Activated CD8-positive, alpha-beta memory T cell treated with anti-CD3 and anti-CD28 coated beads, Interleukin-2, amount 50 U/mL, for 48 hours (primary cell): ENCODE measurements at regions not wholly inside any gene's neighbourhood (a gene's known extent, or its start where the extent isn't known, plus 50 kb on each side); places are given as distances from the start of the nearest gene placed in this dataset.

Experiments used
- DNase-seq: peaks from one replicate; pipeline ENCODE4 v3.0.0-alpha.2; 2020

DNA sequence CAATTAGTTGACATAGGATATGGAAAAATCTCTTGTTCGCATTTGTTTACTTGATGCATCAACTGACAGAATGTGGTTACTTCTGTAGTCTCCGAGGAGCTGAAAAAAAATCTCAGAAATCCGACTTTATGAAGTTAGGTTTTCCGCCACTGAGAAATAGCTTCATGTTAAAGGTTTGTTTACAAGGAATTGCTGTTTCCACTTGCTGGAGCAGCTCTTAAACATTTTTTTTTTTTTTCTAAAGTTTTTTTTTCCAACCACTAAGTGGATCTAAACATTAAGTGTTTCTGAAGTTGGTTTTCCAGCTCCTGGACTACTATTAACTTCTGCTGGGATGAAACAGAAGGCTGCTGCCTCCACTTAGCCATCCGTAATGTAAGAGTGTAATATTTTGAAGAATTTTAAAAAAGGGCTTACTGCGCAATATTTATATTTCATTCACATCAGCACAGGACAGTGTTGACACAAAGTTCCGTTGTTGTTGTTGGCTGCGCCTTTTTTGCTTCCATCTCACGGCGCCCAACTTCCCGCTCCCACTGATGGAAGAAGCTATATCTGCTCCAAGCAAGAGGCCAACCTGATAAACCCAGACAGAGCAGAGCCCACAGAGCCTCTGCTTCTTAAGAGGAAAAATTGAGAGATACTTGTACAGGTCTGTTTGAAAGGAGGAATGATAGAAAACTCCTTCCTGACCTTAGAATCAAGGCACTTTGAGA lies 167.7 kb upstream of the KCNJ16 start:
- DNase-seq: no peak

- no peak for DNase-seq
Observed at GRCh38 chr17:69908626-69909368, 166.2 kb upstream of the KCNJ16 start.

GRCh38 chr17:69909389-69909788 lies 165.6 kb upstream of the KCNJ16 start:
- no peak for DNase-seq

- DNase-seq: no peak
Observed at GRCh38 chr17:69912805-69913204, 162.2 kb upstream of the KCNJ16 start.

DNA sequence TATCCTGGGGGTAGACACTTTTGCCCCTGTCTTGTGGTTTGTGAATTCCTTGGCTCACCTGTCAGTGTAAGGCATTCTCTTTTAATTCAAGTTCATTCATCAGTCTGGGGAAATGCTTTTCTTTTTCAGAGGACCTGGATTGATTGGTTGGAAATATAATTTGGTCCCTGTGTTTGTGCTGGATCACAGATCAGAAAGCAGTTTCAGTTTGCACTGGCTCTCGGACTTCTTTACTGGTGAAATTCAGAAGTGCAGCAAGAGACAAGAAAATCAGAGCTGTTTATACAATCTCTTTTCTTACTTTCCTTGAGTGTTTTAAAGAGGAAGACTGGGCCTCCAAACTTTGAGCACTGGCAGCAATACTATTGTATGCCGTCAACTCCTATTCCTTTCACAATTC lies 161.8 kb upstream of the KCNJ16 start:
- no peak for DNase-seq

DNA sequence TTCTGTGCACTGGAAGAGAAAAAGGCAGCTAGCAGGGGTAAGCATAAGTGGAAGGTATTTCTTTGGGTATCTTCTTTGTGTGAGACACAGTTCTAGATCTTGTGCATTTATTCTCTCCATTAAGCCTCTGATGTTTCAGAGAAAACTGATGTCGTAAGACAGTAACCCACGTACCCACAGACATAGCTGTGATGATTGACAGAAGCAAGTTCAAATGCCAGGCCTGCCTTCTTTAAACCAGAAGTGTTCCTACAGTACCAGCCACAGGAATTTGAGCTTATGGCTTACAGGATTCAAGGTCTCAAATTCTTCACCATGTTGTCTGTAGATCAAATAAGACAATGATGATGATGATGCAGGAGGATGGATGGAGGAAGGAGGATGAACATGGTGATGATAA lies 161.4 kb upstream of the KCNJ16 start:
- no peak for DNase-seq

GRCh38 chr17:69914520-69914919 lies 160.5 kb upstream of the KCNJ16 start:
- no peak for DNase-seq

- DNase-seq: no peak
Observed at GRCh38 chr17:69916761-69917160, 158.3 kb upstream of the KCNJ16 start.

DNA sequence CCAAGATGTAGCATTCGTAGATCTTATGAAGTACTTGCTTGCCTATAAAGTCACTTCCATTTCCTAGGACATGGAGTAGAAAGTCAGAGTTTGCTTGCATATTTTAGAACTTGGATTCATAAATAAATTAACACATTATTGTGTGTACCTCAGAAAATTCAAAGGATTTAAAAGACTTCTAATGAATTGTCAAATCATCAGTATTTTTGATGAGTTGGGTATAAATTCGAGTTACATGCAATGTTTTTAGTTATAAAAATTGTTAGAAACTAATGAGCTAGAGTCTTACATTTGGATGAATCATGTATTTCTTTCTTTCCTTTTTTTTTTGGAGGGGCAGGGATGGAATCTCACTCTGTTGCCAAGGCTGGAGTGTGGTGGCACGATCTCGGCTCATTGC lies 156.9 kb upstream of the KCNJ16 start:
- DNase-seq: no peak

- DNase-seq: no peak
Observed at GRCh38 chr17:69919789-69920188, 155.2 kb upstream of the KCNJ16 start.

DNA sequence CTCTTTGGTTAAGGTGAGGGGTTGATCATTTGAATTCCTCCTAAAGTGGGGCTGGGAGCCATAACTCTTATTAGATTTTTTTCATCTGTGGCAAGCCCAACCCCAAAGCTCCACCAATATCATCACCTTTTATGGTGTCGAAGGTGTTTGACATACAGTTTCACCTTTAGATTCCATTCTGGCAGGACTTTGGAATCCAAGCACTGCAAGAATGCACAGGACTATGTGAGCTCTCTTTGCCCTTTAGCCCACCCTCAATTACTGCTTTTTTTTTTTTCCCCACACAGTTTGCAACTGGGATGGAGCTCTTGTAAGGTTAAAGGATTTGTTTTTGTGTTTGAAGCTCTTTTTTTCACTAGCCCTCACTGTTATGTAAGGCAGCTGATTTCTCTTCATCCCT lies 154.0 kb upstream of the KCNJ16 start:
- DNase-seq: no peak

DNA sequence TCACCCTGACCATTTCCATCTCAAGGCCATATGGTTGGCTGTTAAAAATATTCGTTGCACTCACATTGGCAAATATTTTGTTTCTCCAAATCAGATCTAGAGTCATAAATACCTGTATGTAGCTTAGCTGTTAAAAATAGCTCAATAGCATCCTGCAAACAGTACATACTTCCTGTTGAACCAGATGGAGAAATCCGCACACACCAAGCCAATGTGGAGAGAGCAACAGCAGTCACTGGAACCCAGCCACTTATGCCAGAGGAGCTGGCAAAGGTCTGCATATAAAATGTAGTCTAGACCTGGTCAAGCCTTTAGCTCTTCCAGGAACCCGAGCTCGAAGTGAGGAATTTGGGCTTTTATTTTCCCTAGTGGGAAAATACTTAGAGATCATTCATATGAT lies 146.4 kb upstream of the KCNJ16 start:
- no peak for DNase-seq

GRCh38 chr17:69936996-69937395 lies 138.0 kb upstream of the KCNJ16 start:
- DNase-seq: no peak

DNA sequence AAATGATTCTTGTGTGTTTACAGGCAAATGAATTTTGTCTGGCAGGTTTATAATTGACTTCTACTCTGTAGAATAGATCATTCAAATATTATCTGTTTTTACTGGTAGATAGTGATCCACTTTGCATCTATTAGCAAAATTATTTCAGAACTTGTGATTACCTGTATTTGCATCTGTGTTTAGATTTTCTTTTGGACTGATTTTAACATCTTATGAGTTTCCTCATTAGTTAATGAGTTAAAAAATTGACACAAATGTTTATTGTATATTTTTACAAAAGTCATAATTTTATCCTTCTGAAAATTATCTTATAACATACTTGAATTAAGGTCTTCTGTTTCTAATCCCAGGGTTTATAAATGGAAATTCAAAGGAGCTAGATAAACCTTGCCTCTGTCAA lies 132.0 kb upstream of the KCNJ16 start:
- no peak for DNase-seq

GRCh38 chr17:69944406-69944805 lies 130.6 kb upstream of the KCNJ16 start:
- no peak for DNase-seq

DNA sequence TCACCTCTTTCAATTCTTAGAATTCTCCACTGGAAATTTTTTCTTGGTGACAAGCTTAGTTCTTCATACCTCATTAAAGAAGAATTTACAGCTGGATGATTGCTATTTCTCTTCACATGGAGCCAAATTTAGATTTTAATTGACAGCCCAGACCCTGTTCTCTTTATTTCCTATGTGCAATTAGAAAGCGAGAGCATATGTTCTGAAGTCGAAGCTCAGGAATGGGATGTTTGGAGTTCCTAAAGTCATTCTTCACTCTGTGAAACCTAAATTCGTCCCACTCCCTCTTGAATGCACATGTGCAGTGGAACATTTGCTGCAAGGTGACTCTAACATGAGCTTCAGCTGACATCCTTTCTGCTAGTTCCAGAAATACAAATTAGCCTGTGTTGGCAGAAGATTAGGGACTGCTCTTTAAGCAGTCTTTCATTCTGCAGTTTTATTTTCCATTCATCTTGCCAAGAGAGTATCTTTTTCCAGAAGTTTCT lies 129.3 kb upstream of the KCNJ16 start:
- DNase-seq: no peak

- DNase-seq: no peak
Observed at GRCh38 chr17:69947027-69947759, 127.8 kb upstream of the KCNJ16 start.

GRCh38 chr17:69948406-69948805 lies 126.6 kb upstream of the KCNJ16 start:
- DNase-seq: no peak

DNA sequence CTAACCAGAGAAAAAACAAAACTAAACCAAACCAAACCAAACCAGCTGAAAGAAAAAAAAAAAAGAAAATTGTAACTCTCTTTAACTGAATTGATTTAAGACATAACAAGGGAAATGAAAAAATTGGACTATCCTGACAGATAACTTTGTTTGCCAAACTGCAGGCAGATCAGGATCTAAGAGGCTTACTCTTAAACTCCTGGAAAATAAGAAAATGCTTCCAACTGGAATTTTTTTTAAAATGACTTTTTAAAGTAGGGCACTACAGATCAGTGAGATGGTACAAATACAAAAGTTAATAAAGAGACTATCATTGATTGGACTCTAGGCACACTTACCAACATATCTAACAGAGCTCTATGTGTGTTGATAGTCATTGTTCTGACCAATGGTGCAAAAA lies 125.5 kb upstream of the KCNJ16 start:
- no peak for DNase-seq

DNA sequence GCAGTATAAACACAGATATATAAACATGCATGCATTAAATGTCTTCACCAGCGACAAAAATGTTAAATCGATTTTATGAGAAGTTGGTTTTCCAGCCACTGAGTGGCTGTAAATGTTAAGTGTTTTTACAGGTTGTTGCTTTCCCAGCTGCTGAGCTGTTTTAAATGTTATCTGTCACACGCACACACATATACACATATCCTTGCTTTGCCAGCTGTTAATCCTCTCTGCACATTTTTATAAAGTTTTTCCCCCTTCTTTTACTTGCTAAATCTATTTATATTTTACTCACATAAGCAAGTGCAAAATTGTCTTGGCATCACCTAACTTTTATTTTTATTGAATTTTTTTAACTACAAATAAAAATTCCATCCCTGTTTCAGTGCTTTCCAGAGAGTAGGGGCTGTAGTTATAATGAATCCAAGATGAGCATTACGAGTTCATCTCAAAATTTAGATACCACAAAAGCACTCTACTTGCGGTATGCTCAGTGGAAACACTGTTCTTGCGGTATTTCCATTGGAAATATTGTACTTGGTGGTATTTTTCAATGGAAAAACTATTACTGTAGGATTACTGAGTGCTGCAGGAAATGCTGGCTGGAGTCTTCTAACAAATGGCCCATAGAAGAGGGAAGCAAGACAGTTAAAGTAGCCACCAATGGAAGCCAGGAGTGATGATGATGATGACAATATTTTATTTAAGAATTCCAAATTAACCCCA lies 124.9 kb upstream of the KCNJ16 start:
- no peak for DNase-seq

GRCh38 chr17:69950701-69951418 lies 124.2 kb upstream of the KCNJ16 start:
- DNase-seq: no peak

- no peak for DNase-seq
Observed at GRCh38 chr17:69954241-69954925, 120.6 kb upstream of the KCNJ16 start.
